ENCODE measurements at regions not wholly inside any gene's neighbourhood (a gene's known extent, or its start where the extent isn't known, plus 50 kb on each side); places are given as distances from the start of the nearest gene placed in this dataset.
"Not testable (repeated sequence)": the region's sequence is repeated elsewhere in the genome, so short reads cannot be mapped to it uniquely, and the experiment has no call there.

- DNase-seq (ENCODE audit: low read depth in 2 of 2): no peak
Observed at GRCh38 chr15:98326804-98327203, 321.5 kb upstream of the IGF1R start.

DNA sequence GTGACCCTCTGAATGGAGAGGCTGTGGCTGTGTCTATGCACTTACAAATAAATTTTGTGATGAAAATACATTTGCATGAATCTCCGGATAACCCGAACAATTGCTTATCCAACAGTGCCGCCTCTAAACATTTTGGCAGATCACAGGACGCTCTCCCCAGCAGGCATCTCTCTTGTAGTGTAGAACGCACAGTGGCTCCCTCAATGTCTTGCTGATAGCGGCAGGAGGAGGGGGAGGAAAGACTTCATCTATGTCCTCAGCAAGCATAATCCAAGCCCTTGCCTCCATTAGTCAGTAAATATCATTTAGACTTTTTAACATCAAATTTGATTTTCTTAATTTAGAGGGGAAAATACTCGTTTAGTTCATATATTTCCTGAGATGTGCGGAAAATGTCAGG, 318.1 kb upstream of the IGF1R start:
- no peak for DNase-seq (ENCODE audit: low read depth in 2 of 2)

DNA sequence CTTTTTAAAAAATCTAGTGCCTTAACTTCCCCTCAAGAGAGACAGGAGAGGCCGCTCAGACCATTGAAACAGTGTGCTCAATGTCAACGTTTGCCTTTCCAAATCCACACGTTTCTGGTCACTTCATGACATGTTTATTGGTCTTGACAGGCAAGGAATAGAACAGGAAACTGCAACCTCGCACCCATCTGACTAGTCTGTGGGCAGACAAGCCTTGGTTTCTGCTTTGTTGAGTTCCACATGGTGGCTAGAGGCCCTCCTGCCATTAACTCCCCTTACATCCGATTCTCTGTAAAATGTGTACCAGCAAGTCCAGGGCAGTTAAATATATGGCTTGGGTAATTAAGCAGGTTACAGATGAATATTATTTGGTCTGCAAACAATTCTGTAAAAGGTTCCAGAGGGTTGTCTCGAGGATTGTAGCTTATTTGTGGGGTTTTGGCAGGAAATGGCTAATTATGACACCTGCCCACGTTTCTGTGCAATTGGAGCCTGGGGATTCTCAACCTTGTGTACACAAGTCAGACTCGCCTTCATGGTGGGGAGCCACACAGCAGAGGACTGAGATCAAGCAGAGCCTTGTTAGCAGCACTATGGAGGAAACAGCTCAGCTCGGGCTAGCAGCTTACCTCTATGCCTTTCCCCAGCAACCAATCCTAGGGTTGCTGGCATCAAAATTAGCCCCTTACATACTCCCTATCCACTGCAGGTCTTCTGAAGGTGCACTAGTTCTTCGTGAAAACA, 317.5 kb upstream of the IGF1R start:
- DNase-seq (ENCODE audit: low read depth in 2 of 2): no peak

- no peak for DNase-seq (ENCODE audit: low read depth in 2 of 2)
Observed at GRCh38 chr15:98331676-98332075, 316.7 kb upstream of the IGF1R start.

DNA sequence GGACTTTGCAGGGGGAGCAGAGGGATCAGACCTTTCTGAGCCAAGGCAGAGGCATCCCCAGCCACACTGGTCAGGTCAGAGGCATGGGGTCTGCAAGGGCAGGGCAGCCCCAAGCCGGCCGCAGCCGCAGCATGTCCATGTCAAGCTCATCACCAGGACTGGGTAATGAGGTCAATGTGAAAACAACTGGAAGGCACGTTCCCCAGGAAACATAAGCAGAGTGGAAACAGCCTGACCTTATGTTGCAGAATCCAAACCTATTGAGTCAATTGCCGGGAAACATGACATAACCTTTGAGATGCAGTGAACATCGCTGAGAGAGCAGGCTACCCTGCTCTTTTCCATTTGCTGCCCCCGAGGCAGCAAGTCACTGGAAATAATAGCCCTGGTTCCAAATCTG, 315.1 kb upstream of the IGF1R start:
- no peak for DNase-seq (ENCODE audit: low read depth in 2 of 2)

DNA sequence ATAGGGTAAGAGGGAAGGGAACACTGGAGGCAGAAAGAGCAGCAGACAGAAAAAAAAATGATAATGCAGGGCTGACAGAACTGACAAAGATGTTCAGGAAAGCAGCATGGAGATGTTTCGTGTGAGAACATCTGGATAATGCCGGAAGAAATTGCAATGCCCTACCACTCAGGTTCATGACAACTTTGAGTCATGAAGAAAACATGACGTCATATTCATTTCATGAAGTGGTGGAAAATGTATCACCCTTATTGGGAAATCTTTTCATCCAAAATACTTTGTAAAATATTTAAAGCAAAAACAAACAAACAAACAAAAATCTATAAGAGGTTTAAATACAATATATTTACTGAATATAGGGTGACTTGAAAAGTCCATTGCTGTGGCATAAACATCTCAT, 305.4 kb upstream of the IGF1R start:
- DNase-seq (ENCODE audit: low read depth in 2 of 2): no peak

DNA sequence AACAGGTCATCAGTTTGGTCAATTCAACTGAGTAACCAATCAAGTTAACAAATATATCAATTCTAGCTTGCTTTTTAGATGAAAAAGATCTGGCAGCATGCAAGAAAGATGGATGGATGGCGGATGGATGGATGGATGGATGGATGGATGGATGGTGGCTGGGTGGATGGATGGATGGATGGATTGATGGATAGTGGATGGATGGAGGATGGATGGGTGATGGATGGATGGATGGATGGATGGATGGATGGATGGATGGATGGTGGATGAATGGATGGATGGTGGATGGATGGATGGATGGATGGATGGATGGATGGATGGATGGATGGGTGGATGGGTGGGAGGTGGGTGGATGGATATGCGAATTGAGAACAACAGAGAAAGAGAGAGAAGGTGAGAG, 303.7 kb upstream of the IGF1R start:
- DNase-seq (ENCODE audit: low read depth in 2 of 2): no peak

GRCh38 chr15:98347001-98347400, 301.3 kb upstream of the IGF1R start:
- no peak for DNase-seq (ENCODE audit: low read depth in 2 of 2)

- DNase-seq (ENCODE audit: low read depth in 2 of 2): no peak
Observed at GRCh38 chr15:98347866-98348265, 300.5 kb upstream of the IGF1R start.

GRCh38 chr15:98350276-98350675, 298.1 kb upstream of the IGF1R start:
- DNase-seq (ENCODE audit: low read depth in 2 of 2): no peak

- not testable (repeated sequence) for DNase-seq (ENCODE audit: low read depth in 2 of 2)
Observed at GRCh38 chr15:98358274-98358673, 290.1 kb upstream of the IGF1R start.

GRCh38 chr15:98358971-98359370, 289.4 kb upstream of the IGF1R start:
- no peak for DNase-seq (ENCODE audit: low read depth in 2 of 2)

DNA sequence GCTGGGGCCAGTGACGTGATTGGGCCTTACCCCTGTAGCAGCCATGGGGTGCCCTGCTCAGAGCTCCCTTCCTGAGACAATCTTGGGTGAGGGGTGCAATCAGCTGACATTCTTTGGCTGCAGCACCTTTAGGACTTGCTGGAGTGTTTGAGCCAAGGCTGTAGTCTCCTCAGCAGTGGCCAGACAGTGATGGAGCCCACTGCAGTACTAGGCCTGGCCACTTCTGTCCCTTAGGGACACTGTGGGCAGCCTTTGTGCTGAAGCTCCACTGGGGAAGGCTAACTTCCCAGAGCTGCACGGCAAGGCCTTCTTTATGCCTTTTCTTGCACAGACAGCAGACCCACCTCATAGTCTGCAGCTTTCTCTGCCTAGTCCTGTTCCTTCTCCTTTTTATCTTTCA, 284.9 kb upstream of the IGF1R start:
- DNase-seq (ENCODE audit: low read depth in 2 of 2): no peak

GRCh38 chr15:98363955-98364354, 284.4 kb upstream of the IGF1R start:
- DNase-seq (ENCODE audit: low read depth in 2 of 2): no peak

DNA sequence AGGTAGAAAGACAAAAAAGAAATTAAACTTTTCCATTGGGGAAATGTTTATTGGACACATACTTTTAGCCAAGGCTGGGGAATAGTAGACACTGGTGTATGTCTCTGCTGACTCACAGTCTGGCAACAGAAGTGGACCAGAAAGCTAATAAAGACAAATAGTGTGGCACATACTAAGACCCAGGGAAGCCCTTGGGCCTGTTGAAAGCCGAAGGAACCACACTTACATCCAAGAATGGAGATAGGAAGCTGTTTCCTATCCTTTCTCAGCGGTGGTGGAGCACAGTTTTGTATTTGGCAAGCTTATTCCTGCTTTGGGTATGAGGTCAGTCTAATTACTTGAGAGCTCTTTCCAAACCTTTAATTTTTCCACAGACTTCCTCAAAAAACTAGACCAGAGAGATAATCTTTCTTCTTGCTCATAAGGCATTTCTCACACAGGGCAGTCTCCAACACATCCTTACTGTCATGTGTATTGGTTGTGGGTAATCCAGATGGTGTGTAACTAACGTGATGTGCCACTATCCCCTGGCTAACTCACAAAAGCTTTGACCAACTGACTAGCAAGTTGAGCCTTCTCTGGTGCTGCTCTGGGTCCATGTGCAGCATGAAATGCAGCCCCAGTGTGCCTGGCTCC, 279.1 kb upstream of the IGF1R start:
- no peak for DNase-seq (ENCODE audit: low read depth in 2 of 2)

DNA sequence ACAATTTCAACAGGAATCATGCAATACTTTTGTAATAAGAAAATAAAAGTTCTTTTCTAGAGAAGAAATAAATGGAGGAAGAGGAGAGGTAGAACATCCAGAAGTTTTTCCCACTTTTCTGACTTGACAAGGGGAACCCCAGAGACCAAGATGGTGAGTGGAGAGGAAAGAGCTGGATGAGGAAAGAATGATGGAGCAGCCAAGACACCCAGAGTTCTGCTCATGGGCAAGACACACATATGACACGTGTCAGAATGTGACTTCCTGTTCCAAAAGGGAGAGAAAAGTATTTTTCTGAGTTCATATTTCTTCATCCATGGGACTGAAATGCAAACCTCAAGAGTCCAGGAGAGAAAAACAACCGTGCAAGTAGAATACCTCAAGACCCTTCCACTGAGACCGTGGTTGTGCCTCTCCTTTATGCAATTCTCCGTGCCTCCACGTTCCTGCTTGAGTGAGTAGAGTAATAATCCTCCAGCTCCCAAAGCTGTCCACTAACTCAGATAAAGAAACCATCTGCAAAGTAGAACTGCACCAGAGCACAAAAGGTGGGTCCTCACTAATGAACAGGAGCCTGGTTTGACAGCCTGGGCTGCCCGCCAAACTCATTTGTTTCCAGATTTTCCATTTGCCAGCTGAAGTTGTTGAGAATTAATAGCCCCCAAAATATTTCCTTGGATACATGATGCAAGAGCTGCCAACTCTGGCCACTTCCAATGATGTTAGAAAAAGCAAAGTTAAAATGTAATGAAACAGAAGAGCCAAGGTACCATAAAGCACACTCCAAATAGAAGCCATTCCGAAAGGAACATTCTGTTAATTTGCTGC, 272.6 kb upstream of the IGF1R start:
- DNase-seq (ENCODE audit: low read depth in 2 of 2): no peak

DNA sequence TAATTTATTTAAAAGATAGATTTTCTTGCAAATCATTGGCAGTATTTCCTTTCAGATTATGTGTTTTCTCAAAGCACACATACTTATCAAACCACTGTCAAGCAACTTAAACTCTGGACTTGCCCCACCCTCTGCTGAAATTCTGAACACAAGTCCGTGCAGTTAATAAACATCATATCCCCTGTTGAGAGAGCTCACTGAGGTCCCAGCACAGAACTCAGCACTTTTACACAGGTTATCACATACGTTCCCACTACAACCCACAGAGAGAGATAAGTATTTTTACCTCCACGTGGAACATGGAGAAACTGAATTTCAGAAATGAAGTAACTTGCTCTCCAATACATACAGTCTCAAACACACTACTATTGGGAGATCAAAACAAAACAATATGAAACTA, 267.6 kb upstream of the IGF1R start:
- DNase-seq (ENCODE audit: low read depth in 2 of 2): no peak

GRCh38 chr15:98381446-98381845, 266.9 kb upstream of the IGF1R start:
- DNase-seq (ENCODE audit: low read depth in 2 of 2): no peak

GRCh38 chr15:98382139-98382538, 266.2 kb upstream of the IGF1R start:
- no peak for DNase-seq (ENCODE audit: low read depth in 2 of 2)

DNA sequence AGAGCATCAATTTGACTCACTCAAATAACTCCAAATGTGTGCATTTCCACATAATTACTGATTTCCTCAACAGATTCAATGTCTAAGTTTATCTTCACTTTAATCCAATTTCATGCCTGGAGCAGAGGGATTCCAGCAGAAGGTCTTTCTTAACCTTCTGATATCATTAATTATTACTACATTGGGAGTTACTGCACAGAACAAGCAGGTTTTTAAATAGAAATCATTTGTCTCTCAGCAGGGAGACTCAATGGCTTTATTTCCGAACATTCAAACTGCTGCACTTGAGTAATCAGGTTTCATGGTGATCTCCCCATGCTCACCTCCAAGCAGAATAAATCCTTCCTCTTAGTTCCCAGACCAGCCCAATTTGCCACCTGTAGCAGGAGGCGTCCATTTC, 264.8 kb upstream of the IGF1R start:
- DNase-seq (ENCODE audit: low read depth in 2 of 2): no peak

DNA sequence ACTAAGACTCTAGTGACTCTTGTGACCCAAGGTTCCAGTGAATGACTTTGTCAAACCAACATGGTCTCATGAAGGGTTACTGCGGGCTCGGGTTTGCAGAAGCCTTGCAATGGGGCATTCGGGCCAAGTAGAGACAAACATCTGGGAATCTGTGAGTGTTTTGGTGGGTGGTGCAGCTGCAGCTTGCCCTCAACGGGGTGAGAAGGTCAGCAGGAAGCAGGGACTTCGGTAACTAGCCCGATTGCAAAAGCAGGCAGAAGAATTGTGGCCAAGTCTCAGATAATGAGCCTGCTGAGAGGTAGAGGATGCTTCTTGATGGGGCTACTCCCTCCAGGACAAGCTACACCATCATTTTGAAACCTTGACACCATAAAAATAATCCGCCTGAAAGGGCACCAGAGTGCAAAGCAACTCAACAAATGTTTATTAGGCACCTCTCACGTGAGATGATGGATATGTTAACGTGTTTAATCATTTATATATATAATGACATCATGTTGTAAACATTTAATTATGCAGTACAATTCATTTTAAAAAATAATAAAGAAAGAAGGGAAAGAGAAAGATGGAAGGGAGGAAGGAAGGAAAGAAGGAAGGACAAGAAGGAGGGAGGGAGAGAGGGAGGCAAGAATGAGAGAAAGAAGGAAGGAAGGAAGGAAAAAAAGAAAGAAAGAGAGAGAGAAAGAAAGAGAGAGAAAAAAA, 263.9 kb upstream of the IGF1R start:
- DNase-seq (ENCODE audit: low read depth in 2 of 2): no peak

GRCh38 chr15:98385752-98386381, 262.5 kb upstream of the IGF1R start:
- DNase-seq (ENCODE audit: low read depth in 2 of 2): no peak
